Testis (tissue), 2 donors: ENCODE measurements at regions not wholly inside any gene's neighbourhood (a gene's known extent, or its start where the extent isn't known, plus 50 kb on each side); places are given as distances from the start of the nearest gene placed in this dataset.

Source experiments
- POLR2A ChIP-seq: fragments of 450-650 bp; IDR thresholded peaks from one replicate; pipeline ENCODE4 v1.6.1; 2017; ENCODE audit warnings: antibody characterized with exemption, mild to moderate bottlenecking, moderate library complexity
- TF ChIP-seq, protein P1 (sequence below), 3 experiments: fragments of 450-650 bp in 2 of 3; fragments of 200-600 bp in 1 of 3; sonication (generic) in 1 of 3; IDR thresholded peaks; one replicate each; pipeline ENCODE4 v1.5.1; 2016 to 2019; ENCODE audit warnings: antibody characterized with exemption in 3 of 3, mild to moderate bottlenecking in 2 of 3, moderate library complexity in 1 of 3

DNA sequence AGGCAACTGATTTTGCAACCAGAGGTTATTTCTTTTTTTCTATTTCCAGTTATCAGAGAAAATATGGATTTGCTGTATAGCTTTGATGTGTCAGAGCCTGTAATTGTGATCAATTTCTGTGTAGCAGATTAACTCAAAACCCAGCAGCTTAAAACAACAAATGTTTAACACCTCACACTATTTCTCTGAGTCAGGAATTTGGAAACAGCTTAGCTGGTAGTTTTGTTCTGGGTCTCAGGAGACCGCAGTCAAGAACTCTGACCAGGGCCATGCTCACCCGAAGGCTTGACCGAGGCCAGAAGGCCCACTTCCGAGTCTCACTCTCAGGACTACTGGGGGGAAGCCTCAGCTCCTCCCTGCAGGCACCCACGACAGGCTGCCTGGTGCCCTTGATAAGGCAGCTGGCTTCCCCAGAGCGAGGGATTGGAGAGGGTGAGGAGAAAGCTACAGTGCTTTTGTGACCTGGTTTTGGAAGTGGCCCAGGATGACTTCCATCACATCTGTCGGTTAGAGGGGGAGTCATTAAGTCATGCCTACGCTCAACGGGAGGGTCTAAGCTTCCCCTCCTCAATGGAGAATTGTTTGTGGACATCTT, 105.7 kb upstream of the SHH start:
- TF ChIP-seq, protein P1, sequence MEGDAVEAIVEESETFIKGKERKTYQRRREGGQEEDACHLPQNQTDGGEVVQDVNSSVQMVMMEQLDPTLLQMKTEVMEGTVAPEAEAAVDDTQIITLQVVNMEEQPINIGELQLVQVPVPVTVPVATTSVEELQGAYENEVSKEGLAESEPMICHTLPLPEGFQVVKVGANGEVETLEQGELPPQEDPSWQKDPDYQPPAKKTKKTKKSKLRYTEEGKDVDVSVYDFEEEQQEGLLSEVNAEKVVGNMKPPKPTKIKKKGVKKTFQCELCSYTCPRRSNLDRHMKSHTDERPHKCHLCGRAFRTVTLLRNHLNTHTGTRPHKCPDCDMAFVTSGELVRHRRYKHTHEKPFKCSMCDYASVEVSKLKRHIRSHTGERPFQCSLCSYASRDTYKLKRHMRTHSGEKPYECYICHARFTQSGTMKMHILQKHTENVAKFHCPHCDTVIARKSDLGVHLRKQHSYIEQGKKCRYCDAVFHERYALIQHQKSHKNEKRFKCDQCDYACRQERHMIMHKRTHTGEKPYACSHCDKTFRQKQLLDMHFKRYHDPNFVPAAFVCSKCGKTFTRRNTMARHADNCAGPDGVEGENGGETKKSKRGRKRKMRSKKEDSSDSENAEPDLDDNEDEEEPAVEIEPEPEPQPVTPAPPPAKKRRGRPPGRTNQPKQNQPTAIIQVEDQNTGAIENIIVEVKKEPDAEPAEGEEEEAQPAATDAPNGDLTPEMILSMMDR (IDR thresholded peaks at IDR 0.05): no peak
- TF ChIP-seq POLR2A: no peak
